Small intestine (tissue), 7 donors: ENCODE measurements at regions not wholly inside any gene's neighbourhood (a gene's known extent, or its start where the extent isn't known, plus 50 kb on each side); places are given as distances from the start of the nearest gene placed in this dataset.
"Not testable (repeated sequence)": the region's sequence is repeated elsewhere in the genome, so short reads cannot be mapped to it uniquely, and the experiment has no call there.

Source experiments
- DNase-seq, 2 donors: peaks; one replicate each; pipeline versions ENCODE4 v3.0.0 to v3.0.0-alpha.2; 2013
- FAIRE-seq: peaks from 2 replicates; lab custom pipeline; 2012; peaks lifted over from hg19 to GRCh38; lab: Jason Lieb, UNC
- H3K27ac ChIP-seq, 3 donors: one replicate each; pipeline ENCODE4 v1.5.1; 2013; ENCODE audit warnings: low read length in 2 of 3, mild to moderate bottlenecking in 2 of 3, control low read depth in 1 of 3, inconsistent platforms in 1 of 3, low read depth in 1 of 3, moderate library complexity in 1 of 3
- H3K27me3 ChIP-seq, 3 donors: one replicate each; pipeline ENCODE4 v1.6.1; 2013; ENCODE audit warnings: low read length in 3 of 3, inconsistent platforms in 1 of 3; ENCODE audit not compliant: control insufficient read depth in 3 of 3, insufficient read depth in 3 of 3
- H3K36me3 ChIP-seq, 3 donors: one replicate each; pipeline ENCODE4 v1.6.1; 2013; ENCODE audit warnings: low read length in 3 of 3, inconsistent platforms in 1 of 3, low read depth in 1 of 3, mild to moderate bottlenecking in 1 of 3, moderate library complexity in 1 of 3; ENCODE audit not compliant: control insufficient read depth in 3 of 3, insufficient read depth in 2 of 3
- H3K4me1 ChIP-seq, 3 donors: one replicate each; pipeline ENCODE4 v1.6.1; 2013; ENCODE audit warnings: low read length in 2 of 3, inconsistent platforms in 1 of 3, low read depth in 1 of 3, mild to moderate bottlenecking in 1 of 3, moderate library complexity in 1 of 3; ENCODE audit not compliant: control insufficient read depth in 3 of 3, insufficient read depth in 2 of 3
- H3K4me3 ChIP-seq, 3 donors: one replicate each; pipeline ENCODE4 v1.5.1; 2013; ENCODE audit warnings: low read length in 3 of 3, control low read depth in 1 of 3, inconsistent platforms in 1 of 3, low read depth in 1 of 3, mild to moderate bottlenecking in 1 of 3, moderate library complexity in 1 of 3
- H3K9me3 ChIP-seq, 2 donors: one replicate each; pipeline ENCODE4 v1.6.1; 2013; ENCODE audit warnings: low read depth in 1 of 2, low read length in 1 of 2; ENCODE audit not compliant: control insufficient read depth in 2 of 2, insufficient read depth in 1 of 2
- WGBS, 3 donors: extraction: QIAGEN DNeasy Blood & Tissue Kit; methylation state at CpG; one replicate each; pipeline ENCODE4 v1.1.7; 2013; 5-methylcytosine and 5-hydroxymethylcytosine counted together
- donor health status: healthy with polysubstance abuse.
- donor health status: control.
- donor health status: control.
- donor health status: Bipolar disorder and iron deficiency.
- donor health status: healthy.

GRCh38 chr3:25910105-25910504 lies 120.2 kb downstream of the OXSM start:
- DNase-seq = no peak
- no peaks in the 10 kb centered on the region for H3K4me1 ChIP-seq
- H3K4me3 ChIP-seq = no peak overlapping the region
- no peaks in the 10 kb centered on the region for H3K9me3 ChIP-seq
- H3K36me3 ChIP-seq = no peaks in the 10 kb centered on the region
- FAIRE-seq = no peak
- 49 to 58% (median 50%) methylated on average over 2 of the region's 2 CpGs for WGBS, 3 donors
- no peak overlapping the region for H3K27ac ChIP-seq
- H3K27me3 ChIP-seq = no peaks in the 10 kb centered on the region

- H3K4me3 ChIP-seq = no peak overlapping the region
- H3K27ac ChIP-seq = peak overlapping the region in 1 of 3 donors; percentile 20
- no peaks in the 10 kb centered on the region for H3K36me3 ChIP-seq
- WGBS, 3 donors = 62 to 65% (median 64%) methylated on average over 4 of the region's 4 CpGs
- DNase-seq = peak in 1 of 2 donors; percentile 28
- FAIRE-seq = no peak
- no peaks in the 10 kb centered on the region for H3K9me3 ChIP-seq
- no peaks in the 10 kb centered on the region for H3K4me1 ChIP-seq
- no peaks in the 10 kb centered on the region for H3K27me3 ChIP-seq
These were observed 121.1 kb downstream of the OXSM start for GRCh38 chr3:25910997-25911396.

GRCh38 chr3:25911525-25912295 lies 121.8 kb downstream of the OXSM start:
- WGBS, 3 donors = 67 to 74% (median 69%) methylated on average over 7 of the region's 7 CpGs
- no peaks in the 10 kb centered on the region for H3K36me3 ChIP-seq
- no peaks in the 10 kb centered on the region for H3K27me3 ChIP-seq
- H3K9me3 ChIP-seq = no peaks in the 10 kb centered on the region
- peak overlapping the region in 1 of 3 donors; percentile 27 for H3K27ac ChIP-seq
- DNase-seq (peak in 1 of 2 donors; percentile 12), FAIRE-seq (no peak)
- no peaks in the 10 kb centered on the region for H3K4me1 ChIP-seq
- H3K4me3 ChIP-seq = no peak overlapping the region

- no peak overlapping the region for H3K4me3 ChIP-seq
- FAIRE-seq (no peak), DNase-seq (no peak)
- no peak overlapping the region for H3K27ac ChIP-seq
- no peaks in the 10 kb centered on the region for H3K4me1 ChIP-seq
- no peaks in the 10 kb centered on the region for H3K36me3 ChIP-seq
- H3K9me3 ChIP-seq = no peaks in the 10 kb centered on the region
- H3K27me3 ChIP-seq = no peaks in the 10 kb centered on the region
These were observed 123.3 kb downstream of the OXSM start for GRCh38 chr3:25913179-25913578.

DNA sequence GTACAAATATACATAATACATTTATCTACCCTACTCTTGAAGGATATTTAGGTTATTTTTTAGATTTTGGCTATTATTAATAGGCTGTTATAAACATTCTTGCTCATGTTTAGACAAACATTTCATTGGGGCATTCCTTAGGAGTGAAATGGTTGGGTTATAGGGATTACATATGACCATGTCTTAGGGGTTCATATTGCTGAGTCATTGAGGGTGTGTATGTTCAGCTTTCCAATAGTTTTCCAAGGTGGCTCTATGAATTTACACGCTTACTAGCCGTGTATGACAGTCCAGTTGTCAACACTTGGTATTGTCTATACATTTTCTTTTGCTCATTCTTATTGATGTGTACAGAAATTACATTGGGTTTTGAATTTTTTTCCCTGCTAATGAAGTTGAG lies 125.8 kb downstream of the OXSM start:
- no peak overlapping the region for H3K27ac ChIP-seq
- no peak overlapping the region for H3K4me3 ChIP-seq
- DNase-seq = no peak
- no peaks in the 10 kb centered on the region for H3K27me3 ChIP-seq
- H3K9me3 ChIP-seq = no peaks in the 10 kb centered on the region
- H3K36me3 ChIP-seq = no peaks in the 10 kb centered on the region
- 79 to 84% (median 82%) methylated on average over 2 of the region's 2 CpGs for WGBS, 3 donors
- FAIRE-seq = no peak
- no peaks in the 10 kb centered on the region for H3K4me1 ChIP-seq

GRCh38 chr3:25916321-25916720 lies 126.4 kb downstream of the OXSM start:
- H3K9me3 ChIP-seq = no peaks in the 10 kb centered on the region
- DNase-seq (no peak), FAIRE-seq (no peak)
- H3K4me3 ChIP-seq = no peak overlapping the region
- H3K36me3 ChIP-seq = no peaks in the 10 kb centered on the region
- H3K4me1 ChIP-seq = no peaks in the 10 kb centered on the region
- no peaks in the 10 kb centered on the region for H3K27me3 ChIP-seq
- 0 to 28% (median 3%) methylated on average over 1 of the region's 1 CpG for WGBS, 3 donors
- H3K27ac ChIP-seq = no peak overlapping the region

GRCh38 chr3:25931967-25932366 lies 142.1 kb downstream of the OXSM start:
- H3K27ac ChIP-seq, H3K4me1 ChIP-seq, FAIRE-seq, H3K36me3 ChIP-seq, H3K27me3 ChIP-seq, DNase-seq, H3K4me3 ChIP-seq, H3K9me3 ChIP-seq: not testable (repeated sequence)
- WGBS, 3 donors = 87 to 93% (median 91%) methylated on average over 5 to 6 of the region's 6 CpGs

DNA sequence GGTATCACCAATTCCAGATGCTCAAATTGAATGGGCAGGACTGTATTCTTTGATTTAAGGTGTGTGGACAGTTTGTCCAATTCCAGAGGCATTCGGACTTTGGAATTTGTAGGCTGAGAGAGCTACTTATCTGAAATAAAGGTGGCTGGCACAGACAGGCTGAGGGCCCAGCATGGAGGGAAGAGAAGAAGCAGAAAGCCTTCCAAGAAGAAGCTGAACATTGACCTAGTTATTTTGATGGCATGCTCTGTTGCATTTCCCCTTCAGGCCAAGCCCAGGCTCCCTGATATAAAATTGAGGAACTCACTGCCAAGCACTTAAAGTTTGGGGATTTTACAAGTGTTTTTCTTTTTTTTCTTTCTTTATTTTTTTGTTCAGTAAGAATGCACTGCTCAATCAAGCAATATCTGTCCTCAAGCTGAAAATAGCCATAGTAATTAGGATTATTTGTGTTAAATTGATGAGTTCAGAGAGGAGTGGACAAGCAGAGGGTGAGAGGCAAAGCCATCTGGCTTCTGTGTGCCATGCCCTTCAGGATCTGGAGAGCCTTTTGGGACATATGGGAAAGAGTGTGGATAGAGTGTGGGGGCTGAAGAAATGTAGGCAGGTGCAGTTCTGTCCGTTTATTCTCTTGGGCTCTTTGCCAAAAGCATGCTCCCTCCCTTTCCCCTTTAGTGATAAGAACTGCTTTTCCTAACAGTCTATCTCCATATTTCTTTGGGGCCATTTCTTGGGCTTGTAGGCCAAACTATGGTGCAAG lies 148.9 kb downstream of the OXSM start:
- no peaks in the 10 kb centered on the region for H3K9me3 ChIP-seq
- FAIRE-seq (no peak), DNase-seq (no peak)
- 39 to 58% (median 39%) methylated on average over 2 of the region's 2 CpGs for WGBS, 3 donors
- H3K27ac ChIP-seq = no peak overlapping the region
- H3K36me3 ChIP-seq = no peaks in the 10 kb centered on the region
- H3K4me1 ChIP-seq = no peaks in the 10 kb centered on the region
- H3K27me3 ChIP-seq = no peaks in the 10 kb centered on the region
- H3K4me3 ChIP-seq = no peak overlapping the region
